Mesothelial cell of epicardium (in vitro differentiated cells): ENCODE measurements at regions not wholly inside any gene's neighbourhood (a gene's known extent, or its start where the extent isn't known, plus 50 kb on each side); places are given as distances from the start of the nearest gene placed in this dataset.

Experiments
- DNase-seq, 2 experiments: peaks; one replicate each; pipeline ENCODE4 v3.0.0; 2021; ENCODE audit warnings: low spot score in 2 of 2; ENCODE audit not compliant: unreplicated experiment in 2 of 2
- H3K27ac Mint-ChIP-seq: 2 replicates; pipeline ENCODE4 v1.8.0; 2021; ENCODE audit warnings: mixed read lengths
- H3K27me3 Mint-ChIP-seq: 2 replicates; pipeline ENCODE4 v1.8.0; 2021; ENCODE audit warnings: low read depth, mixed read lengths
- H3K36me3 Mint-ChIP-seq: 2 replicates; pipeline ENCODE4 v1.8.0; 2021; ENCODE audit warnings: mixed read lengths
- H3K4me1 Mint-ChIP-seq: 2 replicates; pipeline ENCODE4 v1.8.0; 2021; ENCODE audit warnings: mixed read lengths
- H3K4me3 Mint-ChIP-seq: 2 replicates; pipeline ENCODE4 v1.8.0; 2021; ENCODE audit warnings: mild to moderate bottlenecking, moderate library complexity, mixed read lengths
- H3K9me3 Mint-ChIP-seq: 2 replicates; pipeline ENCODE4 v1.8.0; 2021; ENCODE audit warnings: mixed read lengths
- CTCF ChIP-seq: fragments of 200-600 bp; sonication (generic); IDR thresholded peaks from one replicate; pipeline ENCODE4 v1.5.0; 2021; ENCODE audit warnings: antibody characterized with exemption; ENCODE audit not compliant: unreplicated experiment

GRCh38 chr18:61155586-61155985 is 177.6 kb upstream of the CDH20 start:
- DNase-seq = no peak
- H3K4me3 Mint-ChIP-seq = no peak overlapping the region
- no peaks in the 10 kb centered on the region for H3K27me3 Mint-ChIP-seq
- TF ChIP-seq CTCF = no peak
- peaks cover 17% of the 10 kb centered on the region for H3K4me1 Mint-ChIP-seq
- no peaks in the 10 kb centered on the region for H3K9me3 Mint-ChIP-seq
- no peaks in the 10 kb centered on the region for H3K36me3 Mint-ChIP-seq
- H3K27ac Mint-ChIP-seq = peak overlapping the region; percentile 55

GRCh38 chr18:61157451-61157850 is 175.8 kb upstream of the CDH20 start:
- Mint-ChIP-seq H3K9me3 (no peaks in the 10 kb centered on the region), H3K4me1 (peaks cover 17% of the 10 kb centered on the region), H3K27me3 (no peaks in the 10 kb centered on the region), H3K36me3 (no peaks in the 10 kb centered on the region), H3K27ac (no peak overlapping the region), H3K4me3 (no peak overlapping the region)
- DNase-seq = no peak
- no peak for TF ChIP-seq CTCF

- H3K4me1 Mint-ChIP-seq = peaks cover 17% of the 10 kb centered on the region
- H3K36me3 Mint-ChIP-seq = no peaks in the 10 kb centered on the region
- TF ChIP-seq CTCF = no peak
- no peak overlapping the region for H3K27ac Mint-ChIP-seq
- H3K27me3 Mint-ChIP-seq = no peaks in the 10 kb centered on the region
- no peak for DNase-seq
- H3K4me3 Mint-ChIP-seq = no peak overlapping the region
- no peaks in the 10 kb centered on the region for H3K9me3 Mint-ChIP-seq
These were observed 174.0 kb upstream of the CDH20 start for GRCh38 chr18:61159246-61159645.

- DNase-seq = no peak
- no peak for TF ChIP-seq CTCF
- Mint-ChIP-seq H3K27ac (no peak overlapping the region), H3K4me1 (no peaks in the 10 kb centered on the region), H3K36me3 (no peaks in the 10 kb centered on the region), H3K9me3 (no peaks in the 10 kb centered on the region), H3K27me3 (no peaks in the 10 kb centered on the region), H3K4me3 (no peak overlapping the region)
These were observed 168.9 kb upstream of the CDH20 start for GRCh38 chr18:61164321-61164720.

- Mint-ChIP-seq H3K9me3 (no peaks in the 10 kb centered on the region), H3K4me1 (no peaks in the 10 kb centered on the region)
These were observed 165.3 kb upstream of the CDH20 start for GRCh38 chr18:61167902-61168301.

More at GRCh38 chr18:61167902-61168301, 165.3 kb upstream of the CDH20 start:
- no peak for DNase-seq
- Mint-ChIP-seq H3K27ac (no peak overlapping the region), H3K4me3 (no peak overlapping the region), H3K36me3 (no peaks in the 10 kb centered on the region), H3K27me3 (no peaks in the 10 kb centered on the region)
- no peak for TF ChIP-seq CTCF
